GM12872 (cell line): ENCODE measurements at regions not wholly inside any gene's neighbourhood (a gene's known extent, or its start where the extent isn't known, plus 50 kb on each side); places are given as distances from the start of the nearest gene placed in this dataset.

Source experiments
- CTCF ChIP-seq: IDR thresholded peaks from 3 replicates; pipeline ENCODE4 v1.5.1; 2011; ENCODE audit warnings: low read depth, mild to moderate bottlenecking, low read length, moderate library complexity; ENCODE audit not compliant: insufficient read depth

GRCh38 chr10:63077800-63078199 is 55.3 kb upstream of the NRBF2 start:
- no peak for TF ChIP-seq CTCF

- no peak for TF ChIP-seq CTCF
Measured at GRCh38 chr10:63072951-63073350, 60.2 kb upstream of the NRBF2 start.

- no peak for TF ChIP-seq CTCF
Measured at GRCh38 chr10:63071145-63071544, 62.0 kb upstream of the NRBF2 start.

- TF ChIP-seq CTCF = no peak
Measured at GRCh38 chr10:63069318-63069717, 63.8 kb upstream of the NRBF2 start.

- no peak for TF ChIP-seq CTCF
Measured at GRCh38 chr10:63068246-63068645, 64.9 kb upstream of the NRBF2 start.

- TF ChIP-seq CTCF = no peak
Measured at GRCh38 chr10:63066606-63067005, 66.5 kb upstream of the NRBF2 start.

GRCh38 chr10:63064706-63065105 is 68.4 kb upstream of the NRBF2 start:
- TF ChIP-seq CTCF = no peak

- TF ChIP-seq CTCF = no peak
Measured at GRCh38 chr10:63058236-63058635, 74.9 kb upstream of the NRBF2 start.
